ENCODE measurements at regions not wholly inside any gene's neighbourhood (a gene's known extent, or its start where the extent isn't known, plus 50 kb on each side); places are given as distances from the start of the nearest gene placed in this dataset.
"Not testable (repeated sequence)": the region's sequence is repeated elsewhere in the genome, so short reads cannot be mapped to it uniquely, and the experiment has no call there.

DNA sequence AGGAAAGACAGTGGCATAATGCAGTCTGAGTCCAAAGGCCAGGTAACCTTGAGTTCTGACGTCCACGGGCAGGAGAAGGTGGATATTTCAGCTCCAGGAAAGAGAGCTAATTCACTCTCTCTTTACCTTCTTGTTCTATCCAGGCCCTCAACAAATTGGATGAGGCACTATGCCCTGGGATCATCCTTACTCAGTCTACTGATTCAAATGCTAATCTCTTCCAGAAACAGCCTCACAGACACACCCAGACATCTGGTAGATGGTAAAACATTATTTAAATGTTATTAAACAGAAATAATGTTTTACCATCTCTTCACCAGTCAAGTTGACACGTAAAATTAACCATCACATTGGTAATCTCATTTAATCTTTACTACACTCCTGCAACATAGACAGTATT lies 73.0 kb downstream of the RBM11 start:
- Histone ChIP-seq H3K27me3 (no peaks in the 10 kb centered on the region), H3K36me3 (no peaks in the 10 kb centered on the region), H3K9me3 (no peaks in the 10 kb centered on the region), H3K27ac (no peak overlapping the region), H3K4me3 (no peak overlapping the region), H3K4me1 (peaks cover 0 to 12% (median 0%) of the 10 kb centered on the region in 4 donors)
- intact Hi-C loops (cut with DNase I; ENCODE audit: low total_unique reads): no loop called here
- TF ChIP-seq, protein P1, sequence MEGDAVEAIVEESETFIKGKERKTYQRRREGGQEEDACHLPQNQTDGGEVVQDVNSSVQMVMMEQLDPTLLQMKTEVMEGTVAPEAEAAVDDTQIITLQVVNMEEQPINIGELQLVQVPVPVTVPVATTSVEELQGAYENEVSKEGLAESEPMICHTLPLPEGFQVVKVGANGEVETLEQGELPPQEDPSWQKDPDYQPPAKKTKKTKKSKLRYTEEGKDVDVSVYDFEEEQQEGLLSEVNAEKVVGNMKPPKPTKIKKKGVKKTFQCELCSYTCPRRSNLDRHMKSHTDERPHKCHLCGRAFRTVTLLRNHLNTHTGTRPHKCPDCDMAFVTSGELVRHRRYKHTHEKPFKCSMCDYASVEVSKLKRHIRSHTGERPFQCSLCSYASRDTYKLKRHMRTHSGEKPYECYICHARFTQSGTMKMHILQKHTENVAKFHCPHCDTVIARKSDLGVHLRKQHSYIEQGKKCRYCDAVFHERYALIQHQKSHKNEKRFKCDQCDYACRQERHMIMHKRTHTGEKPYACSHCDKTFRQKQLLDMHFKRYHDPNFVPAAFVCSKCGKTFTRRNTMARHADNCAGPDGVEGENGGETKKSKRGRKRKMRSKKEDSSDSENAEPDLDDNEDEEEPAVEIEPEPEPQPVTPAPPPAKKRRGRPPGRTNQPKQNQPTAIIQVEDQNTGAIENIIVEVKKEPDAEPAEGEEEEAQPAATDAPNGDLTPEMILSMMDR (IDR thresholded peaks at IDR 0.05): no peak
- no peak for DNase-seq

DNA sequence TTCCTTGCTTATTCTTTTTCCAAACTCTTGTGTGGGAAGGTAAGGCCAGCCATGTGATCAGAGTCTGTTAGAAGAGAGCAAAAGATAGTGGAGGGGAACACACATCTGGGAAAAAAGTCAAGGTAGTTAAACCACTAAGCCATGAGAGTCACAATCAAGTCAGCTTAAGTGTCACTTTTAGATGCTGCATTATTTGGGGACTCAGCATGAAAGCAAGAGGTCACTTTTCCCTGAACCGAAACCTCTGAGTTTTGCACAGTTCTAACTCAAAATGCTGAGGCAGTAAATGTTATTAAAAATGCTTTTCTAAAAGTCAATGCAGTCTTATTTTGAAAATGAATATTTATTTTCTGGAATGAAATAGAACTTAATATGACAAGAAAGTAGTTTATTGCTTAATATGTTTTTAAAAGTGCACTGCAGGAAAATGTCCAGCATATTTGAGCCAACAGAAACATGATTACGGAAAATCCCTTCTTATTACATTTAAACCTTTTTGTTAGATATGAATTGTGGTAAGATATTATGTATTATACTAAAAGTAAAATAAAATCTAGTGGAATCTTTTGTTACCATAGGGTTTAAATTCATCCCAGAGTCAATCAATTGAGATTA lies 69.3 kb downstream of the RBM11 start:
- H3K4me3 ChIP-seq: no peak overlapping the region
- H3K27ac ChIP-seq: no peak overlapping the region
- no peaks in the 10 kb centered on the region for H3K27me3 ChIP-seq
- TF ChIP-seq, protein P1 (IDR thresholded peaks at IDR 0.05): no peak
- peaks cover 0 to 12% (median 0%) of the 10 kb centered on the region in 4 donors for H3K4me1 ChIP-seq
- intact Hi-C loops (cut with DNase I; ENCODE audit: low total_unique reads): no loop called here
- no peak for DNase-seq
- H3K36me3 ChIP-seq: no peaks in the 10 kb centered on the region
- H3K9me3 ChIP-seq: no peaks in the 10 kb centered on the region

DNA sequence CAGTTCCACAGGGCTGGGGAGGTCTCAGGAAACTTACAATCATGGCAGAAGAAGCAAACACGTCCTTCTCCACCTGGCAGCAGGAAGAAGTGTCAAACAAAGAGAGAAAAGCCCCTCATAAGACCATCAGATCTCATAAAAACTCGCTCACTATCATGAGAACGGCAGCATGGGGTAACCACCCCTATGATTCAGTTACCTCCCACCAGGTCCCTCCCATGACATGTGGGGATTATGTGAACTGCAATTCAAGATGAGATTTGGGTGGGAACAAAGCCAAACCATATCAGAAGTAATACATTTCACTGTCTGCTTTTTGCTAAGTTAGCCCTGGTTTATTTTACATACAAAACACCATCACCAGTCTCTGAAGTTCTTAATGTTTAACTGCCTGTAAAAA lies 68.5 kb downstream of the RBM11 start:
- intact Hi-C loops (cut with DNase I; ENCODE audit: low total_unique reads): no loop called here

DNA sequence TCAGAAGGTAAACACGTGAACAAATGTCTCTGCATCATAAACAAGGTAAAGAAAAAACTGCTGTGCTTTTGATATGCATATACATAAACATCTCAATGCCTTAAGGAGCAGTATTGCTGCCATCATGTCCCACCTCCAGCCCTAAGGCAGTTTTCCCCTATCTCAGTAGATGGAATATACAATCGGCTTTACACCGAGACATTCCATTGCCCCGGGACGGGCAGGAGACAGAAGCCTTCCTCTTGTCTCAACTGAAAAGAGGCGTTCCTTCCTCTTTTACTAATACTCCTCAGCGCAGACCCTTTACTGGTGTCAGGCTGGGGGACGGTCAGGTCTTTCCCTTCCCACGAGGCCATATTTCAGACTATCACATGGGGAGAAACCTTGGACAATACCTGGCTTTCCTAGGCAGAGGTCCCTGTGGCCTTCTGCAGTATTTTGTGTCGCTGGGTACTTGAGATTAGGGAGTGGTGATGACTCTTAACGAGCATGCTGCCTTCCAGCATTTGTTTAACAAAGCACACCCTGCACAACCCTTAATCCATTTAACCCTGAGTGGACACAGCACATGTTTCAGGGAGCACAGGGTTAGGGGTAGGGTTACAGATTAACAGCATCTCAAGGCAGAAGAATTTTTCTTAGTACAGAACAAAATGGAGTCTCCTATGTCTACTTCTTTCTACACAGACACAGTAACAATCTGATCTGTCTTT lies 65.4 kb downstream of the RBM11 start:
- H3K9me3 ChIP-seq; H3K4me3 ChIP-seq; H3K27ac ChIP-seq; intact Hi-C loops (cut with DNase I; ENCODE audit: low total_unique reads); H3K36me3 ChIP-seq; DNase-seq; H3K27me3 ChIP-seq: not testable (repeated sequence)
- peaks cover 0 to 12% (median 0%) of the 10 kb centered on the region in 4 donors for H3K4me1 ChIP-seq

More for the DNA sequence above, 68.5 kb downstream of the RBM11 start:
- H3K36me3 ChIP-seq: no peaks in the 10 kb centered on the region
- H3K27ac ChIP-seq: no peak overlapping the region
- no peaks in the 10 kb centered on the region for H3K9me3 ChIP-seq
- H3K4me3 ChIP-seq: no peak overlapping the region
- H3K27me3 ChIP-seq: no peaks in the 10 kb centered on the region
- DNase-seq: no peak
- TF ChIP-seq, protein P1 (IDR thresholded peaks at IDR 0.05): no peak
- H3K4me1 ChIP-seq: peaks cover 0 to 12% (median 0%) of the 10 kb centered on the region in 4 donors
